Head of caudate nucleus (tissue), 42 donors: ENCODE measurements at regions not wholly inside any gene's neighbourhood (a gene's known extent, or its start where the extent isn't known, plus 50 kb on each side); places are given as distances from the start of the nearest gene placed in this dataset.
"Not testable (repeated sequence)": the region's sequence is repeated elsewhere in the genome, so short reads cannot be mapped to it uniquely, and the experiment has no call there.

ENCODE experiments used
- DNase-seq, 42 donors: peaks; one replicate each; pipeline versions ENCODE4 v3.0.0 to v3.0.0-alpha.2; 2020 to 2021; ENCODE audit warnings: mixed read lengths in 7 of 42
- intact Hi-C: fragments of 100-400 bp; cut with DNase I; formaldehyde crosslinking; loops from one replicate; pipeline ENCODE4 v1.15.0; 2022

DNA sequence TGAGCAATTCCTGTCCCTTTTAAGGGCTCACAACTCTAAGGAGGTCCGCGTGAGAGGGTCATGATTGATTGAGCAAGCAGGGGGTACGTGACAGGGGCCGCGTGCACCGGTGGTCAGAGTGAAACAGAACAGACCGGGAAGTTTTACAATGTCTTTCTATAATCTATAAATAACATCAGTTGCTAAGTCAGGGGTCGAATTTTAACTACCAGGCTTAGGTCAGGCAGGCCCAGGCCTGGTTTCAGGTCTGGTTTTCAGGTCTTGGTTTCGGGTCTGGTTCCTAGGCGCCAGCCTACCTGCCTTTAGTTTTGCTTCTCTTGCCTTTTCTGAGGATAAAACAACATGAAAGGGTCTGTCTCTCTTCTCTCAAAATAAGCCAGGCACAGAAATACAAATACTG lies 476.0 kb upstream of the CAMK1G start:
- intact Hi-C loops: no loop called here
- no peak for DNase-seq

DNA sequence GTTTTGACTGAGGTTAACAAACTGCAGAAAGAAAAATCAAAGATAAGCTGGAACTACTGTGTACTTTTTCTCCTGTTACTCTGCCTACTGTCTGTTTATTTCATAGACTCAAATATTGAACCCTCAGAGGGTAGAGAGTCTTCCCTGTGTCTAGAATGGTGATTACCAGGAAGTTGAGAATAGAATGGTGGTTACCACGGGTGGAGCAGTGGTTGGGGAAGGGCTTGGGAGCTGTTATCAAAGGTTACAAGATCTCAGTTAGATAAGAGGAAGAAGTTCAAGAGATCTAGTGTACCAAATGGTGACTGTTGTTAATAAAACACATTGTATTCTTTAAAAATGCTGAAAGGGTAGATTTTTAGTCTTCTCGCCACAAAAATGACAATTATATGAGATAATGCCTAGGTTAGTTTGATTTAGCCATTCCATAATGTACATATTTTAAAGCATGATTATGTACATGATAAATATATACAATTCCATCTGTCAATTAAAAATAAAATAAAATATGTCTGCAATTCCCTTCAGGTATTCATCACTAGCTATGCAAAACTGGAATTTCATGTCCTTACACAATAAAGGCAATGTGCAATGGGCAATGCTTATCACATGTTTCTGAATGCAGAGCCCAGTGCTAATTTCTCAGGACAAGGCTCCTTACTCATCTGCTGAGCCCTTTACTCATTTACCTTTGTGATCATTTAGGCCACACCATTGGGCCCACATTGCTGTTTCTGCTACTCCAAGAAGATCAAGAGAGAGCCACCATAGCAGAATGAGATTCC lies 474.3 kb upstream of the CAMK1G start:
- no peak for DNase-seq
- intact Hi-C loops: no loop called here

DNA sequence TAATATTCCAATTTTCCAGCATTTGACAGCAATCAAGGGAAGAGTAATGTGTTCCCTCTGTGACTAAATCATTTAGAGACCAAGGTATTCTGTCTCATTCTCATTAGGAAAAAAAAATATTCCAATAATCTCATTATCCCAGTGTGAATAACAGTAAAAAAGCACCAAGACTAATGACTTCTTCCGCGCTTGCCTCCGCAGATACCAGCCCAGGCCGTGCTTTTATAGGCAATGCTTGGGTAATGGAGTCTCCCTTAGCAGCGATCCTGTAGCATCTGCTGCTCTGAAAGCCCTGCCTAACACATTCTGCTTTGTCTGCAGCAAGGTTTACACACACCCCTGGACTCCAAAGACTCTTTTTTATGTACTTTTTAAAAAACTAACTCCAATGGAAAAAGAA lies 470.0 kb upstream of the CAMK1G start:
- intact Hi-C loops: no loop called here
- DNase-seq: no peak

DNA sequence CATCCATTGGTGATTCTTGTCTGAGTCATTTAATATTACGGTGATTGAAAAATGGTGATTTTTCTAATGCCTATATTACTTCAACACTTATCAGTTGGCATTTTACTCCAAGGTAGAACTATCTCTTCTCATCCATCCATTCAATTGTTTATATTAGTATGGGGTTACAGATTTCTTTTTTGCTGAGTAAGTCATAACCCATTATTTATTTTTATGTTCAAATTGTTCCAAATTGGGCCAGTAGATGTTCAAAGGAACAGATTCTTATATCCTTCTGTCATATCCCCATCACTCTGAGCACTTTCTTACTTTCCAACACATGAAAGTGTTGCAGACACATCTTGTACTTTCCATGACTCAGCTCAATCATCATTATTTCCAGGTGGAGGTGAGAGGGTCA lies 466.8 kb upstream of the CAMK1G start:
- intact Hi-C loops: no loop called here
- no peak for DNase-seq

DNA sequence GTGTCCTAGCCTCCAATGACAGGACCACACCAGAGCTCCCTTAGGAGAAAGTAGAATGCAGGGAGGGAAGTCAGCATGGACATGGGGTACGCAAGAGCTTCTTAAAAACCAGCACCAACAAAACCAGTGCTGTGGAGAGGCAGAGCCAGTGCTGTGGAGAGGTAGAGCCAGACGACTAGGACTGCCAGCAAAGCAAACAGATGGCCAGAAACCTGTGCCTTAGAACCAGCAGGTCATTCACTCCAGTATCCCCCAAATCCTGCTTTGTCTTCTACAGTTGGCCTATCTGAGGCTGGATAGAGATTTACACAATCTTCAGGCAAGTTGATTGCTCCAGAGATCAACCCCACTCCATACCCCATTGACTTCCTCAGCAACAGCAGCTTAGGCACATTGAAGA lies 459.9 kb upstream of the CAMK1G start:
- no peak for DNase-seq
- intact Hi-C loops: no loop called here

DNA sequence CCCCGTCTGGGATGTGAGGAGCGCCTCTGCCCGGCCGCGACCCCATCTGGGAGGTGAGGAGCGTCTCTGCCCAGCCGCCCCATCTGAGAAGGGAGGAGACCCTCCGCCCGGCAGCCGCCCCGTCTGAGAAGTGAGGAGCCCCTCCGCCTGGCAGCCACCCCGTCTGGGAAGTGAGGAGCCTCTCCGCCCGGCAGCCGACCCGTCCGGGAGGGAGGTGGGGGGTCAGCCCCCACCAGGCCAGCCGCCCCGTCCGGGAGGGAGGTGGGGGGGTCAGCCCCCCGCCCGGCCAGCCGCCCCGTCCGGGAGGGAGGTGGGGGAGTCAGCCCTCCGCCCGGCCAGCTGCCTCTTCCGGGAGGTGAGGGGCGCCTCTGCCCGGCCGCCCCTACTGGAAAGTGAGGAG lies 454.4 kb upstream of the CAMK1G start:
- DNase-seq, intact Hi-C loops: not testable (repeated sequence)

DNA sequence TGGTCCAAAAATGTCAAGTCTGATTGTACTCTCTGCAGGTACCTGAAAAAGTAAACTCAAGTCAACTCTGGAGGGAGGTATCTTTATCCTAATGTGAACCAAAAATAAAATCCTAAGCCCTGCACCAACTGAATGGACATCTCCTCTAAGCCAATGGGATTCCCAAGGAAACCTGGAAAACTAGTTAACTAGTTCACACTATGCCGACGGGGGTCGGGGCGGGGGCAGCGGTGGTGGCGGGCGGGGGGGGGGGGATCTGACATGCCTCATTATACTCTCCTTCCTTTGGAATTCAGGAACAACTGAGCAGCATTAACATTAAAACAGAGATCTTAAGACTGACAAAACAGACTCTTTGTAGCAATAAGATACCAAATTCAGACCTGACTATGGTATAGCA lies 452.6 kb upstream of the CAMK1G start:
- intact Hi-C loops: no loop called here
- DNase-seq: no peak

DNA sequence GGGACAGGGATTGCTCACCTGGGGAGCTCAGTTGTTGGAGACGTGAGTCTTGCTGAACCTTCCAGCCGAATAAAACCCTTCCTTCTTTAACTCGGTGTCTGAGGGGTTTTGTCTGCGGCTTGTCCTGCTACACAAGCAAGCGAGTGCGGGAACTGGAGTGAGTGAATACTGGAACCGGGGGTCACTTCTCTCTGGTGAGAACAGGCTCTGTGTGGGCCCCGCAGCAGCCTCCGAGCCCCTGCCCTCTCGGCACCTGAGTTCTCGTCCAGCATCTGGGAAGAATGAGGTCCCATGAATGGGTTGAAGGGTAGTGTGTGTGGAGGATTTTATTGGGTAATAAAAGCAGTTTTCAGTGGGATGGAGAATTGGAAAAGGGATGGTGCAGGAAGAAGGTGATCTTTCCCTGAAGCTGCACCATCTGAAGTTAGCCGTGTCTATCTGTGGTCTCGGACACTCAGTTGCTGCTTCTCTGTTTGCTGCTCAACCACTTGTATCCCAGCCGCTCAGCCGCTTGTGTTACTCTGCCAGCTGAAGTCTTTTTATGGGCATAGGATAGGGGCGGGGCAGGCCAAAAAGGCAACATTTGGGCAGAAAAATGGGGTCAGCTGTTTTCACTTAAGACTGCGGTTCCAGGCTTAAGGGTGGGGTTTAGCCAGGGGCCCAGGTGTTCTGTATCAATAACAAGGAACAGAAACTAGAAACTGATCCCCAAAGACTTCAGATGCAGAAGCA lies 450.6 kb upstream of the CAMK1G start:
- no peak for DNase-seq
- intact Hi-C loops: no loop called here

DNA sequence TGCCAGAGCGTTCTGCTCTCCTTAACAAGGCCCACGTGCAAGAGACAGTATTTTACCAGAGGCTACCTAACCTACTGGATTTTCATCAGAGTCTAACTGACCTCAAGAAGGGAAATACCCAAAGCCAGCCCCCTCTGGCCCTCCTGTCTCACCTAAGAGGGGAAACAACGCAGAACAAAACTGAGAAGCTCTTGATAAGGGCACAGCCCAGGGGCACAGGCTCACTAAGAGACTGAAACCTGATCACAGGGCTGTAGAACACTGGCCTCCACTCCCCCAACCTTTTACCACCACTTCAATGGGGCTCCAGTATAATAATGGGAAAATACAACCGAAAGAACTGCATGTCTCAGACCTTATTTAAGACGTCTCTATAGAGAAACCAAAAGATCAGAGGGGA lies 449.5 kb upstream of the CAMK1G start:
- DNase-seq: no peak
- intact Hi-C loops: no loop called here

DNA sequence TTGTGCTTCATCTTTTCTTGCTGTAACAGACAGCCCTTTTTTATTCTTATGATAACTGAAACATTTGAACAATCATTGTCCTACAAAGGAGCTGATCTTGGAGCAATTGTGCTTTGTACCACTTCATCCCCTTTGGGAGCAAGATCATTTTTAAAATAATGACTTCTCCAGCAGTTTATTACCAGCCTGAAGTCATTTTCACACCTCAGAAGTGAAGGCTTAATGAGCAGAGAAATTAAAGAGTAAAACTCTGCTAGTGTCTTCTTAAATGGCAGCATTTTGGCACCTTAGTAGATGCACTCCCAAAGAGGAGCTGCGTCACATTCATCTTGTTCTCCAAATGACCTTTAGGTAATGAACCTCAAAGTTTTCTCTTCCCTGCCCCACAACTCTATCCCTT lies 439.6 kb upstream of the CAMK1G start:
- intact Hi-C loops: no loop called here
- no peak for DNase-seq

DNA sequence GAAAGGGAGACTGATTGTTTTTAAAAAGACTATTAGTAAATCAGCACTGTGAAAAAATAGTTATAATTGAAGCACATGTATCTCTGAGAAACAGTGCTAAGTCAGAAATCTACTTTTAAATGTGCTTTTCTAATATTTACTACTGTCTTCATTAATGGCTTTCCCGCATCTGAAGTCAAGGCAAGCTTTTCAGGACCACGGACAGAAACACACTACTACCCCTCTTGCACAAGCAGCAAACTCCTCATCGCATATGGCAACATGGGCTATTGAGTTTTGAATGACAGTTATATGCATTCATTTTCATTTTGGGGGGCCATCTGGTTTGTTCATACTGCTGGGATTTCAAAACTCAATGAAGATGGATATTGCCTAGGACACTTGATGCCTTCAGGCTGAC lies 433.4 kb upstream of the CAMK1G start:
- intact Hi-C loops: no loop called here
- no peak for DNase-seq

DNA sequence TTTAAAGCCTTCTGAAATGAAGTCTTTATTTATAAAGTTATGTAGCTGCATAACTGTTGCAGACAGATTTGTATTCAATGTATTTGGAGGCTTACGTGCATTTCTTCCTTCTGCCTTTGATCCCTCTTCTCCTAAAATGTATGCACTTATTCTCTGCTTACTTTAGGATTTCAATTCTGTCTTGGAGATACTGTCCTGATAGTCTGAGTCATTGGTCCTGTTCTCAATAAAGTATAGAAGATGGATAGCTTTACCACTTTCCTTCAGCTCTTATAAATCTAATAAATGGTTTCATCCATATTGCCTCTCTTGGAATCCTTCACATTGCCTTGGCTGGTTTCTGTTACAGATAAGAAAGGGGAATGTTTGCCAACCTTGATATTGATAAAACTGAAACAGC lies 430.1 kb upstream of the CAMK1G start:
- intact Hi-C loops: no loop called here
- DNase-seq: no peak

DNA sequence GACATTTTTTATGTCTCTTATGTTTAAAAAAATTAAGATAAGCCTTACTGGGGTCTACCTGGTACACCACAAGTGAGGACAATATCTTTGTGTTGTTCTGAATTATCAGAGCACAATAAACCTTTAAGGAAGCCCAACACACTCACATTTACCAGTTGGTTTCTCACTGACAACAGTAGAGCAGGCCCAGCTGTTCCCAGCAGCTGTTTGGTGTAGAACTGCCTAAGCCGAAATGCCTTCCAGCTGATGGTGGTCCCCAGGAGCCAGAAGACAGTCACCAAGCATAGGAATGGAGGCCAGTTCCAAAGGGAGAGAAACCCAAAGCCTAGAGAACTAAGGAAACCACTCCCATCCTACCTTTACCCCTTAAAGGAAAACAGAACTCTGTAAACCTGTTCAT lies 428.6 kb upstream of the CAMK1G start:
- intact Hi-C loops: no loop called here
- DNase-seq: no peak

DNA sequence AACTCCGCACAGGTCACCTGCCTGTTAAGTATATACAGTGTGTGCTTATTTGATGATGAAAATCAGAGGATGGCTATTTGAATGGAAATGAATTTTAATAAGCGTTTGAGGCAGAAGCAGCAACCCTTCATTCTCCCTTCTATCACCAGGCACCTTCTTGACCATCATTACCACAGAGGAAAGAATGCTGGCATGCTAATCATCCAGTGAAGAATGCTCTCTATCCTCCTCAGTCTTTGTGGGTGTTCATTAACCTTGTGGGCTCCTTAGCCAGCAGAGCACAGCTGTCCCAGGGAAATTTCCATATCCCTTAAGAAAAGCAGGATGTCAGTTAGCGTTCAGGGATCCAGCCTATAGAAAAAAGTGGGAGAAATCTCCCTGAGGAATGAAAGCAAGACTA lies 428.0 kb upstream of the CAMK1G start:
- intact Hi-C loops: no loop called here

DNA sequence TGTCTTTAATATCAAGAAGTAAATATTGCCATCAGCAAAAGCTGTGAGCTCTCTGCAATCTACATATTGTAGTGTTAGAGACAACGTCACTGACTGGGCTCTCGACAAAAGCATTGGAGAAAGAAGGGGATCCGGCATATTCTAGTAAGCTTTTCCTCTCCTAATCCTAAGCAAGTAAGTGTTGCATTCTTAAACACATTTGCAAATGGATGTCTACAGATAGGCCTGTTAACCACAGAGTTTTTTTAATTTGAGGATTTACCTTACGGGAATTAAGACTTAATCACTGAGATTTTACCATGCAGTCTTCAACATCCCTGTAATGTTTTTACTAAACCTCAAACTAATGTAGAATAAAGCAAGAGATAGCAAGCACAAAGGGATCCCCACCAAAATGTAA lies 426.5 kb upstream of the CAMK1G start:
- intact Hi-C loops: no loop called here

More for the DNA sequence above, 428.0 kb upstream of the CAMK1G start:
- no peak for DNase-seq

DNA sequence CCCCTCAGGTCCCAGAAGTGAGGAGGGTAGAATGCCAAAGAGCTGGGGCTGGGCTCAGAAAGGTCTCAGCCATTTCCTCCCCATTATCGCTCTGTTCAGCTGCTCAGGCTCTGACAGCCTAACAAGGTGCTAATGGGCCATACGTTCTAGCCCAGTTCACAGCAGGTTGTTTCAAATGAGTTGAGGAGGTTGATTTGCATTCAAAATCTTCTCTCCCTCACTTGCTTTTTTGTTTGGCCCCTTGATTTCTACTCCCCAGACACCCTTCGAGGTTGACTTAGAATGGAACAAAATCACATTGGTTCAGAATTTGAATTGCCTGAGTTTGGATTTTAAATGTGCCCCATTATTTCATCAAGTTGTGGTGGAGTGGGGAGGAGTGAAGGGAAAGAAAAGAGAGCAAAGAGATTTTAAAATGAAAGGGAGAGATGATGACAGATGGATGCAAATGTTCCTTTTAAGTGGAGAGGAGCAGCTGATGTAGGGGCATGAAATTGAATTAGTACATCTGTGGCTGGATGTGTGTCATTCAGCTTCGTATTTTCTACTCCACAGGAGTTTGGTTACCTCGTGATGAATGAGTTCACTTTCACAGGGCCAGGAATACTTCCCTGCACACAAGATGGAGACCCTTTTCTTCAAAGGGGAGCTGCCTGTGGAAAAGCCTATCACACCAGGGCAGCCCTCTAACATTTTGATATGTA lies 425.8 kb upstream of the CAMK1G start:
- DNase-seq: no peak
- intact Hi-C loops: no loop called here

More for the DNA sequence above, 426.5 kb upstream of the CAMK1G start:
- no peak for DNase-seq

DNA sequence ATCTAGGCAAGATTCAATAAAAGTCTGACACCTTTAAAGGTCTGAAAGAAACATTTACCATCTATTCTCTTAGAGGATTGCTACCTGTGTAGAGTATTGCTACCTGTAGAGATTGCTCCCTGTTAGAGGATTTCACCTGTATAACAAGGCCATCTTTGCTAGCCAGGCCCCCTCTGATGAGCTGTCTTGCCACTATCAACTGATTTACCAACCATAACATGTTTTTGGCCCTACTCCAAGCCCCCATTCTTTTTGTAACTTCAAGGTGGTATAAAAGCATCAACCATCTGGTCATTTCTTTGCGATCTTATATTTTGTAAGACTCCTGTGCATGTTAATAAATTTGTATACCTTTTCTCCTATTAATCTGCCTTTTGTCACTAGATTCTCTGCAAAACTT lies 424.7 kb upstream of the CAMK1G start:
- intact Hi-C loops: no loop called here
- DNase-seq: no peak

DNA sequence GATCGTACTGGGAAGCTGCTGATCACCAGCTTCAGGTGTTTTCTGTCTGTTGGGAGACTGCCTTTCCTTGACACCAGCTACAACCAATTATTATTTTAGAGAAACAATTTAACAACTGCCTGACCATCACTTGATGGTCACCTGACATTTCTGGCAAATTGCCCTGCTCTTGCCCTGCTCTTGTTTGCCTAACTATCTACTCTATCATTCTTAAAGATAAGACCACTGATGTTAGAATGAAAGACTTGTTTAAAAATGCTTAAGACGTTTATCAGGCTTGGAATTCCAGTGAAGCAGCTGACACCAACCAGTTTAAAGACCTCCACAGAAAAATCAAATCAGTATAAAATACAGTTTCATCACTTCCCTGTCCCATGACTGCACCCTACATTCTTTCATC lies 423.3 kb upstream of the CAMK1G start:
- no peak for DNase-seq
- intact Hi-C loops: no loop called here

DNA sequence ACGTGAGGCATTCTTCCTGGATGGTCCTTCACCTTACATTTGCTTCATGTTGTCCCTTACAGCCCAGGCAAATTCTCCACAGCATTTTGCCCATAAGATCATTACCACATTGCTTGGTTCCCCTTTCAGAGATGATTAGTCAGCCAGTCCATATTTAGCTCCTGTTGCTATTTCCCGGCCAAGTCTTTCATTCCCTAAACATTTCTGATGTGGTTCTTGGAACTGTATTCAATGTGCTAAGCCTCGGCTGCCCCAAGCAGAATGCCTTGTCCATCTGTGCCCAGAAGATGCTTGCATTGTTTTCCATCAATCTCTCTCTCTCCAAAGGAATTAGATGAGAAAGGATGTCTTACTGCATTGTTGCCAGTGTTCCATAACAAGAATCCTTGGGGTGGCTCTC lies 420.9 kb upstream of the CAMK1G start:
- intact Hi-C loops: no loop called here
- no peak for DNase-seq

DNA sequence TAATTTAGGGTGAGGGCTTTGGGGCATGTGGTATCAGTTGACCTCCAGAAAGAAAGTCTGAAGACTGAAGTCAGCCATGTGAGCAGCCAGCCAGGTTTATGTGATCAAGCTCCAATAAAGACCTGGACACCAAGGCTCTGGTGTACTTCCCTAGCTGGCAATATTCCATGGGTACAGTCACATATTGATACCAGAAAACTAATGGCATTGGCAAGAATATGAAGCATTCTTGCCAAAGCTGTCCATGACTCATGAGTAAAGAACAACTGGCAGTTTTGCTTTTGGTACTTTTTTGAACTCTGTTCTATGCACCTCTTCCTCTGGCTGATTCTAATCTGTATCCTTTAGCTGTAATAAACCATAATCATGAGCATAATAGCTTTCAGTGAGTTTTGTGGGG lies 415.3 kb upstream of the CAMK1G start:
- intact Hi-C loops: no loop called here
- DNase-seq: no peak
